ENCODE measurements at regions not wholly inside any gene's neighbourhood (a gene's known extent, or its start where the extent isn't known, plus 50 kb on each side); places are given as distances from the start of the nearest gene placed in this dataset.

- no peak for TF ChIP-seq REST (IDR thresholded peaks at IDR 0.05; ENCODE audit: insufficient read depth in 1 of 2, low read depth in 2 of 2, low read length in 1 of 2)
- TF ChIP-seq POLR2AphosphoS5 (IDR thresholded peaks at IDR 0.05; ENCODE audit: low read depth, low read length), result no peak
- TF ChIP-seq CTCF (IDR thresholded peaks at IDR 0.05), result no peak
- TF ChIP-seq SIN3A (IDR thresholded peaks at IDR 0.05; ENCODE audit: borderline replicate concordance, insufficient read depth, low read depth, low read length), result no peak
- no peak for TF ChIP-seq TCF7L2 (IDR thresholded peaks at IDR 0.05; ENCODE audit: low read depth, low read length)
Measured at GRCh38 chr16:35414563-35414962, 1955.2 kb downstream of the TP53TG3F start.

Measured in Panc1 (cell line).